ENCODE measurements at regions not wholly inside any gene's neighbourhood (a gene's known extent, or its start where the extent isn't known, plus 50 kb on each side); places are given as distances from the start of the nearest gene placed in this dataset.

DNA sequence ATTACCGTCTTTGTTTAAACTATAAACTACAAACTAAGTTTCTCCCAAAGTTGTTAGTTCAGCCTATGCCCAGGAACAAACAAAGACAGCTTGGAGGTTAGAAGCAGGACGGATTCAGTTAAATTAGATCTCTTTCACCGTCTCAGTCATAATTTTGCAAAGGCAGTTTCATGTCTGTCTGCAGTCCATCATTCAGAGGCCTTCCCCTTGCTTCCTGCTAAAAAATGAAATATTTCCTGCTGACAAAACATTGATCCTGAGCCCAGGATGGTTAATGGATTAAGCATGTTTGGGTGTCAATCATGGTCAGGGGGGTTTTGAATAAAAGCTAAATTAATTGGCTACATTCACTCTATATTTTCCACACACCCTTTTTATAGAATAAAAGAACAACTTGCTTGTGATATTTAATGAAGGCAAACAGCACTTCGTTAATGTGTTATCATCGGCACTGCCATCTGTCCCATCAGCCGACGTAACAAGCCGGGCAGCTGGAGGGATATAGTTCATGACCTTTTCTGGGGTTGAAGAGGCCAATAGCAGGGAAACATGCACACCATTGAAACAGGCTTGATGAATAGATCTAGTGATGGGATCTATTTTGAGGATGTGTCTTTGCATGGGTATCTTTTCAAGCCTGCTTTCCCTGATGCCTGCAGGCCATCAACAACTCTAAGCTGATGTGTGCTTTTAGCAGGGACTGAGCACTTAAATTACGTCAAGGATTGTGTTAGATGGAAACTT is 521.3 kb upstream of the TMEM132C start:
- in situ Hi-C loops (cut with HindIII; ENCODE audit: low pct_unique_long_range_greater_than_20kb, low sequenced_read_pairs): no loop called here
- DNase-seq (ENCODE audit: low read depth, low spot score): no peak

- in situ Hi-C loops (cut with HindIII; ENCODE audit: low pct_unique_long_range_greater_than_20kb, low sequenced_read_pairs): no loop called here
- DNase-seq (ENCODE audit: low read depth, low spot score): no peak
Measured at GRCh38 chr12:127749416-127749815, 517.6 kb upstream of the TMEM132C start.

DNA sequence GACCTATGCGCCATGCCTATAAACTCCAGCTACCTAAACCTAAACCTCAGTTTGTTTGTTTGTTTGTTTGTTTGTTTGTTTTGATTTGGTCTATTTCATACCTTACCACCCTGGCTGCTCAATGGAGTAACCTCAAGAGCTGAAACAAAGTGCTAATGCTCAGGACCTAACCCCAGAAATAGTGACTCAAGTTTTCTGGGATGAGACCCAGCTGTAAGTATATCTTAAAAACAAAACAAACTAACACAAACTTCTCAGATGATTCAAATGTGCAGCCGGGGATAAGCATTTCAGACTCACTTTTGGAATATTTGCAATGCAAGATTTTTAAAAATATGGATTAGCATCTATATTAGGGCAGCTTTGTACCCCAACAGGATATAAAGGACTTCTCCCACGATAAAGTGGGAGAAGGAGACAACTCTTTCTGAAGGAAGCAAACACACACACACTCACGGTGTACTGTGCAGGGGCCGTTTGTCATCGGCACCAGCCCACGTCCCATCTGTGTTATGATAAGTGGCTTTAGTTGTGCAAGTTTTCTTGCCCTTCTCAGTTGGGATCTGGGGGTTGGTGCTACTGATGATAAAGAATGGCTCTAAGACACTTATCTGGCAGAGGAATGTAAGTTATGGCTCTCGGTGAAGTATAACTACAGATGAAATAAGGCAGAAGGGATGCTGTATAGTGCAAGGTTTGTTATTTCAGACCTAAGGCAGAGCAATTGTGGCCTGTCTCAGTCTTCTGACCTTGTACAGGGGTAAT is 516.7 kb upstream of the TMEM132C start:
- DNase-seq (ENCODE audit: low read depth, low spot score): no peak
- in situ Hi-C loops (cut with HindIII; ENCODE audit: low pct_unique_long_range_greater_than_20kb, low sequenced_read_pairs): no loop called here

DNA sequence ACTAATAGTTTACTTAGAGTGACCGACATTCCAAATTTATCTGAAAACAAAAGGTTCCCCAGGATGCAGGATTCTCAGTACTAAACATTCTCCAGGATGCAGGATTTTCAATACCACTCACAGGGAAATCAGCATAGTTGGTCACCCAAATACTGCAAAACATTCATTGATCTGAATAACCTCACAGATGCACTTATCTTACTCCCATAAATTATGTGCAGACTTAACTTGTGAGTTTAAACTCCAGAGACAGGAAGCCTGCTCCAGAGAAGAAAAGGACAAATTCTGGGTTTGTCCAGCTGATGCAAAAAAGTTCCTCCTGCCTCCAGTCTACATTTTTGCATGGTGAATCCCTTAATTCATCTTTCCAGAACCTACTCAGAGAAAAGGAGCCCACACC is 514.2 kb upstream of the TMEM132C start:
- in situ Hi-C loops (cut with HindIII; ENCODE audit: low pct_unique_long_range_greater_than_20kb, low sequenced_read_pairs): no loop called here
- no peak for DNase-seq (ENCODE audit: low read depth, low spot score)

GRCh38 chr12:127760357-127760756 is 506.6 kb upstream of the TMEM132C start:
- in situ Hi-C loops (cut with HindIII; ENCODE audit: low pct_unique_long_range_greater_than_20kb, low sequenced_read_pairs): no loop called here
- DNase-seq (ENCODE audit: low read depth, low spot score): no peak

GRCh38 chr12:127760996-127761395 is 506.0 kb upstream of the TMEM132C start:
- no peak for DNase-seq (ENCODE audit: low read depth, low spot score)
- in situ Hi-C loops (cut with HindIII; ENCODE audit: low pct_unique_long_range_greater_than_20kb, low sequenced_read_pairs): no loop called here

DNA sequence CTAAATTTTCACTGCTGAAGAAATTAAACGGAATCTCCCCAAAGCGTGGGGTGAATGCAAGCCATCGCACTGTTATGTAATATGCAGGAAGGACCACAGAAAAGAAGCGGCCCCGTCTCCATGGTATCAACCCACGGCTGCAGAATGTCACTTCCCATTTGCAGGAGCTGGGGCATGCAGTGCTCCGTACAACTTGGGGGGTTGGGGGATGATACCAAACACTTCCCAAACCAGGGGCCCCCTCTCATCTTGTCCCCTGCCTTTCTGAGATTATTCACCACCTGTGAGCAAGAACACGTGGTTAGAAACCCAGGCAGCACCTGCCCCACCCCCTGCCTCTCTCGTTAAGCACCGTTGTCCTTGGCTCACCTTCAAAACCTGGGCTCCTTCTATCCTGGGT is 505.1 kb upstream of the TMEM132C start:
- in situ Hi-C loops (cut with HindIII; ENCODE audit: low pct_unique_long_range_greater_than_20kb, low sequenced_read_pairs): no loop called here
- DNase-seq (ENCODE audit: low read depth, low spot score): no peak

DNA sequence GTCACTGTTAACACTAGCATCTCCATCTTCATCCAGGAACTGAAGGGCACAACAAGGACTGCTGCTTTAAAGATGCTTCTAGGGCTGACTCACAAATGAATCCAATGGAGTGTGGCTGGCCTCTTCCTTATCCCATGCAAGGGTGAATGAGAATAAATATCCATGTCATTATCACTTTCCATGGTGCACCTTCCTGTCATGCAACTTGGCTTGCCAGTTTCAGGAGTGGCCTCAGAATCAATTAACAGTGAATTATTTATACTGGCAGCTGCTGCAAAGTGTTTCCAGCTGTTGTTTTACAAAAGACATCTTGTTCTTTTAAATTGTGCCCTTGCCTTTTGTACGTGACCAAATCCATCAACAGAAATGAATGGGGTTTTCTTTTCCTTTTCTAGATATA is 499.3 kb upstream of the TMEM132C start:
- in situ Hi-C loops (cut with HindIII; ENCODE audit: low pct_unique_long_range_greater_than_20kb, low sequenced_read_pairs): no loop called here

DNA sequence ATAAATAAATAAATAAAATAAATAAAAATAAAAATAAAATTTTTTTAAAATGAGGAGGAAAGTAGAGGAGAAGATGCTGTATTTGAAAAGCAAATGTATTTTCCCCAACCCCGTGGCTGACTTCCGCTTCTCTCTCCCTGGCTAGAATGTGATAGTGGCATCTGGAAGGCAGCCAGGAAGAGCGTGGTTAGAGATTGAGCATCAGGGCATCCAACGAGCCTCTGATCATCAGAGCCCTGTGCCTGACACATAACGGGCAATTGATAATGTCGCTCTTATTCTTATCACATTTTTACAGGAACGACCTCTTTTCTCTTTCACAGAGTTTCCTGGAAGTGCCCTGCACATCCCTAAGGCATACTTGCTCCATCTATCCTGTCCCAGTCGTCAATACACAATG is 496.9 kb upstream of the TMEM132C start:
- DNase-seq (ENCODE audit: low read depth, low spot score): no peak
- in situ Hi-C loops (cut with HindIII; ENCODE audit: low pct_unique_long_range_greater_than_20kb, low sequenced_read_pairs): no loop called here

More for the DNA sequence above, 499.3 kb upstream of the TMEM132C start:
- DNase-seq (ENCODE audit: low read depth, low spot score): no peak

DNA sequence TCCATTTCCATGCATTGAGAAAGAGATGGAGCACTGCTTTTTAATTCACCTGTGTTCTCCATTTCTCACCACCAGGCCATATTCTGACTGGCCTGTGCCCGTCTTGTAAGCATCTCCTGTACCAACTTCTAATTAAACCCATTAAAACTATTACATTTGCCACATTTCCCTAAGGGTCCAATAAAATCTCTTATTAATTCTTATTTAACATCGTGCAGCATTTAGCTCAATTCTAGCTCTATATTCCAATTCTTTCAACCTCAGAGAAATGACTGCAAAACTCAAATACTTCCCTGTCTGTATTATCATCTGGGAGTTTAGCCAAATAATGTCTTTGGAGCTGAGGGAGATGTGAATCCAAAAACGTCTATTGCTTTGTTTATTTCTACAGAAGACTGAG is 495.4 kb upstream of the TMEM132C start:
- in situ Hi-C loops (cut with HindIII; ENCODE audit: low pct_unique_long_range_greater_than_20kb, low sequenced_read_pairs): no loop called here
- no peak for DNase-seq (ENCODE audit: low read depth, low spot score)

- peak; percentile 5 for DNase-seq (ENCODE audit: low read depth, low spot score)
- in situ Hi-C loops (cut with HindIII; ENCODE audit: low pct_unique_long_range_greater_than_20kb, low sequenced_read_pairs): no loop called here
Measured at GRCh38 chr12:127773520-127773919, 493.4 kb upstream of the TMEM132C start.

GRCh38 chr12:127774828-127775227 is 492.1 kb upstream of the TMEM132C start:
- no peak for DNase-seq (ENCODE audit: low read depth, low spot score)
- in situ Hi-C loops (cut with HindIII; ENCODE audit: low pct_unique_long_range_greater_than_20kb, low sequenced_read_pairs): no loop called here

- in situ Hi-C loops (cut with HindIII; ENCODE audit: low pct_unique_long_range_greater_than_20kb, low sequenced_read_pairs): no loop called here
- DNase-seq (ENCODE audit: low read depth, low spot score): no peak
Measured at GRCh38 chr12:127779301-127780045, 487.5 kb upstream of the TMEM132C start.

- in situ Hi-C loops (cut with HindIII; ENCODE audit: low pct_unique_long_range_greater_than_20kb, low sequenced_read_pairs): no loop called here
- DNase-seq (ENCODE audit: low read depth, low spot score): no peak
Measured at GRCh38 chr12:127780881-127781280, 486.1 kb upstream of the TMEM132C start.

GRCh38 chr12:127781336-127781735 is 485.6 kb upstream of the TMEM132C start:
- DNase-seq (ENCODE audit: low read depth, low spot score): no peak
- in situ Hi-C loops (cut with HindIII; ENCODE audit: low pct_unique_long_range_greater_than_20kb, low sequenced_read_pairs): no loop called here

GRCh38 chr12:127785540-127785939 is 481.4 kb upstream of the TMEM132C start:
- in situ Hi-C loops (cut with HindIII; ENCODE audit: low pct_unique_long_range_greater_than_20kb, low sequenced_read_pairs): no loop called here
- DNase-seq (ENCODE audit: low read depth, low spot score): no peak

DNA sequence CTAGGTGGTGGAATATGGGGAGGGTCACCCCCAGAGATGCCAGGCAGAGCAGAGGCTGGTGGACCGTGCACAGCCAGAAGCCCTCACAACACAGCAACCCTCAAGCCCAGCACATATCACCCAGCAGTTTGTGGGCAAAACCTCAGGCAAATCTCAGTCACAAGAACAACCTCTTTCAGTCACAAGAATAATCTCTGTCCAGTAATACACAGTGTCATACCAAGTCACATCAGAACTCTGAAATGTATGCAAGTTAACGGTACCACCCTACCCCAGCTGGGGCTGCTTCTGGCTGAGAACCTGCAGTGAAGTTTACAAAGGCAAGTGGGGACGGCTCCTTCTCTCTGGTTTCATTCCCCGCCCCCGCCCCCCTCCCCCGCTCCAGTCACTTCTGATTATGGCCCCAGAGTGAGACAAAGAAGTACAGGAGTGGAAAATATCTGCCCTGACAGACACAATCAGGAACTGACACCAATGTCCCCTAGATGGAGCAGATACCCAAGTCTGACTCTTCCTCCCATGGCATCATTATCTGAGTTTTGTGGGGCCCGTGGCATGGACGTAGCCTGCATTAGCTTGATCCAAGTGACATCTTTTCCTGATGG is 480.9 kb upstream of the TMEM132C start:
- DNase-seq (ENCODE audit: low read depth, low spot score): no peak
- in situ Hi-C loops (cut with HindIII; ENCODE audit: low pct_unique_long_range_greater_than_20kb, low sequenced_read_pairs): no loop called here

DNA sequence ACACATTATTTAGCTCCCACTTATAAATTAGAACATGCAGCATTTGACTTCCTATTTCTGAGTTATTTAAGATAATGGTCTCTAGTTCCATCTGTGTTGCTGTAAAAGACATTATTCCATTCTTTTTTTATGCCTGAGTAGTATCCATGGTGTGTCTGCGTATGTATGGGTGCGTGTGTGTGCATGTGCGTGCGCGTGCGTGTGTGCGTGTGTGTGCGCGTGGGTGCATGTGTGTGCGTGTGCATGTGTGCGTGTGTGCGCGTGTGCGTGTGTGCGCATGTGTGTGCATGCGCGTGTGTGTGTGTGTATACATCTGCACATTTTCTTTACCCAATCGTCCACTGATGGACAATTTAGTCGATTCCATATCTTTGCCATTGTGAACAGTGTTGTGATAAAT is 479.4 kb upstream of the TMEM132C start:
- in situ Hi-C loops (cut with HindIII; ENCODE audit: low pct_unique_long_range_greater_than_20kb, low sequenced_read_pairs): no loop called here

More for the DNA sequence above, 479.4 kb upstream of the TMEM132C start:
- no peak for DNase-seq (ENCODE audit: low read depth, low spot score)

Measured in SK-MEL-5 (cell line).